OCI-LY7 (cell line): ENCODE measurements at regions not wholly inside any gene's neighbourhood (a gene's known extent, or its start where the extent isn't known, plus 50 kb on each side); places are given as distances from the start of the nearest gene placed in this dataset.

Source experiments
- BruUV-seq: library from RNA; stranded (reverse); fragments of 400-500 nt; replicated peaks from 2 replicates; lab custom pipeline; 2021; lab: Mats Ljungman, UMichigan
- CTCF ChIA-PET: fragments of 300-600 bp; sonication (Branson Sonifier 250); formaldehyde crosslinking; loops from one replicate; lab custom pipeline; 2022; ENCODE audit warnings: antibody characterized with exemption; ENCODE audit not compliant: unreplicated experiment; lab: Charles Lee
- POLR2A ChIA-PET: fragments of 300-600 bp; sonication (Branson Sonifier 250); formaldehyde crosslinking; loops from one replicate; lab custom pipeline; 2022; ENCODE audit warnings: antibody characterized with exemption; lab: Charles Lee
- DNase-seq: peaks from one replicate; pipeline ENCODE4 v3.0.0-alpha.2; 2015; ENCODE audit warnings: low spot score
- H2AFZ ChIP-seq: fragments of 200-600 bp; sonication (generic), shearing (Covaris generic); 2 replicates; pipeline ENCODE4 v1.6.1; 2014; ENCODE audit warnings: mild to moderate bottlenecking, antibody characterized with exemption, low read length, moderate library complexity
- H3K27ac ChIP-seq: fragments of 200-600 bp; sonication (generic); 2 replicates; pipeline ENCODE4 v1.5.1; 2014; ENCODE audit warnings: mixed run types, low read depth, mild to moderate bottlenecking, moderate library complexity, low read length, inconsistent platforms; ENCODE audit not compliant: poor library complexity, severe bottlenecking
- H3K36me3 ChIP-seq: fragments of 200-600 bp; sonication (generic); 2 replicates; pipeline ENCODE4 v1.6.1; 2014; ENCODE audit warnings: mild to moderate bottlenecking, antibody characterized with exemption, low read length, moderate library complexity, mixed read lengths; ENCODE audit not compliant: insufficient read depth
- H3K4me1 ChIP-seq: fragments of 200-600 bp; sonication (generic); 2 replicates; pipeline ENCODE4 v1.5.1; 2014; ENCODE audit warnings: mild to moderate bottlenecking, low read length; ENCODE audit not compliant: insufficient read depth, poor library complexity, severe bottlenecking
- H3K4me2 ChIP-seq: fragments of 200-600 bp; sonication (generic); 2 replicates; pipeline ENCODE4 v1.6.1; 2014; ENCODE audit warnings: mild to moderate bottlenecking, low read length
- H3K4me3 ChIP-seq: fragments of 200-600 bp; sonication (generic); 2 replicates; pipeline ENCODE4 v1.5.1; 2014; ENCODE audit warnings: mild to moderate bottlenecking, low read depth, low read length; ENCODE audit not compliant: poor library complexity, severe bottlenecking
- H3K79me2 ChIP-seq: fragments of 200-600 bp; sonication (generic); 2 replicates; pipeline ENCODE4 v1.6.1; 2016; ENCODE audit warnings: low read depth, mild to moderate bottlenecking, low read length, moderate library complexity, mixed read lengths; ENCODE audit not compliant: insufficient read depth
- H3K9me2 ChIP-seq: fragments of 200-600 bp; sonication (generic); 2 replicates; pipeline ENCODE4 v1.6.1; 2016; ENCODE audit warnings: mild to moderate bottlenecking, low read length, mixed read lengths; ENCODE audit not compliant: insufficient read depth
- H3K9me3 ChIP-seq: fragments of 200-600 bp; sonication (generic); 2 replicates; pipeline ENCODE4 v1.6.1; 2014; ENCODE audit warnings: mild to moderate bottlenecking, mixed run types, low read length, mixed read lengths
- H4K20me1 ChIP-seq: fragments of 200-600 bp; sonication (generic); 2 replicates; pipeline ENCODE4 v1.6.1; 2014; ENCODE audit warnings: mild to moderate bottlenecking, antibody characterized with exemption, low read length, moderate library complexity, mixed read lengths; ENCODE audit not compliant: insufficient read depth
- CTCF ChIP-seq: fragments of 200-600 bp; sonication (generic); conservative IDR thresholded peaks from 2 replicates; pipeline ENCODE4 v1.5.1; 2014; ENCODE audit warnings: mild to moderate bottlenecking, antibody characterized with exemption, low read length, moderate library complexity, mixed read lengths
- EZH2phosphoT487 ChIP-seq: fragments of 200-600 bp; sonication (generic); IDR thresholded peaks from 2 replicates; pipeline ENCODE4 v1.6.1; 2018; ENCODE audit warnings: low read depth, borderline replicate concordance, mild to moderate bottlenecking, mixed run types, antibody characterized with exemption, low read length, moderate library complexity, mixed read lengths
- intact Hi-C: fragments of 100-400 bp; cut with micrococcal nuclease; formaldehyde crosslinking; loops from one replicate; pipeline ENCODE4 v1.10.0; 2022; ENCODE audit not compliant: unreplicated experiment

DNA sequence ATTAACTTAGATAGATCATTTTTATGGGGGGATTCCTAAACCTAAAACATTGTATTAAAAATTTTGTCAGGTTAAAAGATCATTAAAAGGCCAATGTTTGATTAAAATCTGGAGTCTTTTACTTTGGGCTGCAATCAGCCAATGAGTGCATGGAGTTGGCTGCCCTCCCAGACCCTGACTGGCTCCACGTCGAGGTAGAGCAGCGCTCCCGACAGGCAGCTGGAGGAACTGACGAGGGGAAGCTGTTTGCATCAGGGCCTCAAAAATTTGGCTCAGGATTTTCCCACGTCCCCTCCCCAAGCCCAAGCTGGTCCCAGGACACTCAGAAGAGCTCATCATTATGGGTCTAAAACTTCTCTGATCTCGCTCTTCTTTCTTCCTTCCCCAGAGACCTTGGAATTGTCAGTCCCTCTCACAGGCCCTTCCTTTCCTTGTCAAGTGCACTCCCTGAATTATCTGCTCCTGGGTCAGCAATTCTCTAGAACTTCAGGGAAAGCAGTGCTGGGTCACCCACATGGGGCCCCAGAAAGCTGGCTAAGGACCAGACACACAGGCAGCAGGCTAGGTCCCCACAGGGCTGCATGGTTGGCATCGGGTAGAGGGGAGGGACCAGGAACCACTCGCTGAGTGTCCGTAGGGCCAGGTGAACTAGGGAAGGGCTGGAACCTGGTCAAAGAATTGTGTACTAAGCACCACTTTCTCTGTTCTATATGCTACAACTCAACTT, 119.6 kb upstream of the IGLL5 start:
- no peaks in the 10 kb centered on the region for H3K9me2 ChIP-seq
- DNase-seq = no peak
- H4K20me1 ChIP-seq = no peaks in the 10 kb centered on the region
- H3K79me2 ChIP-seq = no peaks in the 10 kb centered on the region
- intact Hi-C loops = no loop called here
- H3K4me2 ChIP-seq = no peak overlapping the region
- H3K36me3 ChIP-seq = no peaks in the 10 kb centered on the region
- CTCF ChIA-PET = no interaction called here
- no peaks in the 10 kb centered on the region for H3K4me1 ChIP-seq
- H3K27ac ChIP-seq = no peak overlapping the region
- POLR2A ChIA-PET = no interaction called here
- H2AFZ ChIP-seq = no peak overlapping the region
- H3K9me3 ChIP-seq = no peaks in the 10 kb centered on the region
- H3K4me3 ChIP-seq = no peak overlapping the region
- TF ChIP-seq EZH2phosphoT487 (no peak), CTCF (peak; percentile 62)
- BruUV-seq = no TSS peak

DNA sequence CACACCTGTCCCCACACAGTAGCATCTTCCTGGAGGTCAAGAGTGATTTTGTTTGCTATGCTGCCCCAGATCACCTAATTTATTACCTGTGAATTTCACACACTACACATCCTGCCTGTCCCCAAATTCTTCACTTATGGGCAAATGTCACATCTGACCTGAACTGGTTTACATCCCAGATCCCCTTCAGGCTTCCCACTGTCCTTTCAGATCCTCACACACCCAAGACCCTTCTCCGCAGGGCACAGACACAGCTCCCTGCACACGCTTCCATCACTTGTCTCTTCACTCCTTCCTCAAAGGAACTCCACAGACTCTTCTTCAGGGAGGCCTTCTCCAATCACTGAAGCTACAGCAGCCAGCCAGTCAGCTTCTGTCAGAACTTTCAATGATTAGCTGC, 118.7 kb upstream of the IGLL5 start:
- H3K9me2 ChIP-seq = no peaks in the 10 kb centered on the region
- DNase-seq = no peak
- TF ChIP-seq EZH2phosphoT487 (no peak), CTCF (no peak)
- no peak overlapping the region for H2AFZ ChIP-seq
- BruUV-seq = no TSS peak
- H4K20me1 ChIP-seq = no peaks in the 10 kb centered on the region
- H3K79me2 ChIP-seq = no peaks in the 10 kb centered on the region
- H3K4me1 ChIP-seq = peaks cover 5% of the 10 kb centered on the region
- H3K4me3 ChIP-seq = no peak overlapping the region
- ChIA-PET POLR2A (no interaction called here), CTCF (interaction anchor here (1.5 kb wide), 1 partner anchor 15 kb away, joined by 6 read pairs; no protein-coding TSS in a partner anchor)
- H3K4me2 ChIP-seq = no peak overlapping the region
- H3K27ac ChIP-seq = no peak overlapping the region
- intact Hi-C loops = no loop called here
- no peaks in the 10 kb centered on the region for H3K9me3 ChIP-seq
- H3K36me3 ChIP-seq = no peaks in the 10 kb centered on the region
